CD14-positive monocyte (primary cell): ENCODE measurements at regions not wholly inside any gene's neighbourhood (a gene's known extent, or its start where the extent isn't known, plus 50 kb on each side); places are given as distances from the start of the nearest gene placed in this dataset.

Source experiments
- DNase-seq, 3 donors: peaks; one replicate each; pipeline ENCODE4 v3.0.0-alpha.2; 2011 to 2022
- H2AFZ ChIP-seq: 2 replicates; pipeline ENCODE4 v1.6.0; 2012; ENCODE audit warnings: mild to moderate bottlenecking, low read depth, low read length, inconsistent platforms; ENCODE audit not compliant: insufficient read depth, poor library complexity, severe bottlenecking
- H3K27ac ChIP-seq, 2 donors: 1 replicate in 1 of 2; 2 replicates in 1 of 2; pipeline ENCODE4 v1.5.1; 2012 to 2013; ENCODE audit warnings: low read length in 2 of 2, control low read depth in 1 of 2, inconsistent platforms in 1 of 2, low read depth in 1 of 2, mild to moderate bottlenecking in 1 of 2
- H3K27me3 ChIP-seq, 2 donors: one replicate each; pipeline versions ENCODE4 v1.6.0 to v1.6.1; 2011 to 2013; ENCODE audit warnings: low read length in 2 of 2; ENCODE audit not compliant: control insufficient read depth in 2 of 2, insufficient read depth in 2 of 2
- H3K36me3 ChIP-seq, 2 donors: replicated peaks in 1 of 2; 1 replicate in 1 of 2; 2 replicates in 1 of 2; pipeline versions ENCODE4 v1.5.1 to v1.6.1; 2012 to 2013; ENCODE audit warnings: low read length in 2 of 2, control low read depth in 1 of 2, inconsistent platforms in 1 of 2, mild to moderate bottlenecking in 1 of 2; ENCODE audit not compliant: insufficient read depth in 2 of 2, control insufficient read depth in 1 of 2
- H3K4me1 ChIP-seq, 2 donors: 1 replicate in 1 of 2; 2 replicates in 1 of 2; pipeline versions ENCODE4 v1.5.1 to v1.6.1; 2012 to 2013; ENCODE audit warnings: low read length in 2 of 2, control low read depth in 1 of 2, inconsistent platforms in 1 of 2, mild to moderate bottlenecking in 1 of 2, moderate library complexity in 1 of 2; ENCODE audit not compliant: insufficient read depth in 2 of 2, control insufficient read depth in 1 of 2
- H3K4me2 ChIP-seq: replicated peaks from 2 replicates; pipeline ENCODE3; 2012; ENCODE audit warnings: low read length, moderate library complexity, mild to moderate bottlenecking; ENCODE audit not compliant: poor library complexity, severe bottlenecking; ENCODE audit errors: extremely low read depth
- H3K4me3 ChIP-seq, 3 experiments: fragments of 200-600 bp in 1 of 3; sonication (generic) in 1 of 3; replicated peaks in 1 of 3; 1 replicate in 2 of 3; 2 replicates in 1 of 3; pipeline ENCODE4 v1.5.1; 2011 to 2013; ENCODE audit warnings: low read length in 3 of 3, mild to moderate bottlenecking in 3 of 3, control low read depth in 2 of 3, low read depth in 2 of 3, inconsistent platforms in 1 of 3, moderate library complexity in 1 of 3
- H3K79me2 ChIP-seq: 2 replicates; pipeline ENCODE4 v1.6.0; 2012; ENCODE audit warnings: mild to moderate bottlenecking, control low read depth, inconsistent platforms, low read length, moderate library complexity; ENCODE audit not compliant: insufficient read depth
- H3K9ac ChIP-seq: 2 replicates; pipeline ENCODE4 v1.6.0; 2017; ENCODE audit warnings: low read length, mild to moderate bottlenecking; ENCODE audit not compliant: insufficient read depth, poor library complexity, severe bottlenecking
- H3K9me3 ChIP-seq, 2 donors: replicated peaks in 1 of 2; 1 replicate in 1 of 2; 2 replicates in 1 of 2; pipeline versions ENCODE4 v1.5.1 to v1.6.1; 2012 to 2013; ENCODE audit warnings: low read length in 2 of 2, control low read depth in 1 of 2; ENCODE audit not compliant: control insufficient read depth in 1 of 2, insufficient read depth in 1 of 2
- H4K20me1 ChIP-seq: 2 replicates; pipeline ENCODE4 v1.6.0; 2012; ENCODE audit warnings: mild to moderate bottlenecking, low read length, control low read depth, moderate library complexity; ENCODE audit not compliant: insufficient read depth
- H3K27ac Mint-ChIP-seq, 7 donors: one replicate each; pipeline ENCODE4 v1.8.0; 2020; ENCODE audit warnings: mild to moderate bottlenecking in 7 of 7, mixed read lengths in 7 of 7, moderate library complexity in 6 of 7, inconsistent platforms in 2 of 7
- H3K27me3 Mint-ChIP-seq, 3 donors: one replicate each; pipeline ENCODE4 v1.8.0; 2021 to 2022; ENCODE audit warnings: low read depth in 3 of 3, mild to moderate bottlenecking in 3 of 3, mixed read lengths in 3 of 3, moderate library complexity in 3 of 3, inconsistent platforms in 1 of 3
- H3K36me3 Mint-ChIP-seq, 2 donors: one replicate each; pipeline ENCODE4 v1.8.0; 2020; ENCODE audit warnings: mixed read lengths in 2 of 2, inconsistent platforms in 1 of 2, mild to moderate bottlenecking in 1 of 2
- H3K4me1 Mint-ChIP-seq: one replicate; pipeline ENCODE4 v1.8.0; 2020; ENCODE audit warnings: mild to moderate bottlenecking, mixed read lengths
- H3K4me3 Mint-ChIP-seq, 2 donors: one replicate each; pipeline ENCODE4 v1.8.0; 2020; ENCODE audit warnings: mild to moderate bottlenecking in 2 of 2, mixed read lengths in 2 of 2, moderate library complexity in 1 of 2
- H3K9me3 Mint-ChIP-seq, 7 donors: one replicate each; pipeline ENCODE4 v1.8.0; 2020 to 2022; ENCODE audit warnings: mixed read lengths in 7 of 7, mild to moderate bottlenecking in 6 of 7, moderate library complexity in 6 of 7, inconsistent platforms in 2 of 7
- WGBS: methylation state at CpG from one replicate; pipeline ENCODE4 v1.1.5; 2013; ENCODE audit warnings: missing lambda C conversion rate; ENCODE audit not compliant: insufficient coverage; 5-methylcytosine and 5-hydroxymethylcytosine counted together
- intact Hi-C, 2 donors: fragments of 100-400 bp; cut with micrococcal nuclease; formaldehyde crosslinking; loops; one replicate each; pipeline versions ENCODE4 v1.15.0 to v1.15.1; 2023
- TF ChIP-seq, protein P1 (sequence below): fragments of 200-600 bp; IDR thresholded peaks from one replicate; pipeline ENCODE4 v1.8.0; 2022; ENCODE audit warnings: antibody characterized with exemption, mild to moderate bottlenecking

DNA sequence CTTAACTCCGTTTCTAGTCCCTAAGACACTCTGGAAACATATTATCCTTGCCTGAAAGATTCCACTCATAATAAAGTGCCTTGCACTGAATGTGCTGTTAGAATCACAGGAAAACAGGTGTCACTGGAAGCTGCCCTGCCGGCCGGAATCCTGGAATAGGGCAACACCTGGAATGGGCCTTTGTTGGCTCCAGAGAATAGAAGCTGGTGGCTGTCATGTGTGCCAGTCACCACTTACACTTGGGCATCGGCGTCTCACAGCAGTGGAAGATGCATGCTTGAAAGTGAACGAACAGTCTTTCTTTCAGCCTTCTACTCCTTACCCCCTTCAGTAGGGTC lies 90.8 kb upstream of the AFDN start:
- H2AFZ ChIP-seq = no peak overlapping the region
- H3K36me3 ChIP-seq = no peaks in the 10 kb centered on the region
- 100% methylated on average over 2 of the region's 6 CpGs for WGBS
- no peak overlapping the region for H3K27ac ChIP-seq
- H3K4me3 ChIP-seq = no peak overlapping the region
- no peaks in the 10 kb centered on the region for H3K9me3 ChIP-seq
- Mint-ChIP-seq H3K36me3 (no peaks in the 10 kb centered on the region), H3K4me1 (no peaks in the 10 kb centered on the region), H3K27me3 (peaks cover 0 to 4% (median 0%) of the 10 kb centered on the region in 3 donors), H3K4me3 (no peak overlapping the region), H3K9me3 (peaks cover 0 to 3% (median 0%) of the 10 kb centered on the region in 7 donors), H3K27ac (no peak overlapping the region)
- intact Hi-C loops = no loop called here
- DNase-seq = no peak
- TF ChIP-seq, protein P1, sequence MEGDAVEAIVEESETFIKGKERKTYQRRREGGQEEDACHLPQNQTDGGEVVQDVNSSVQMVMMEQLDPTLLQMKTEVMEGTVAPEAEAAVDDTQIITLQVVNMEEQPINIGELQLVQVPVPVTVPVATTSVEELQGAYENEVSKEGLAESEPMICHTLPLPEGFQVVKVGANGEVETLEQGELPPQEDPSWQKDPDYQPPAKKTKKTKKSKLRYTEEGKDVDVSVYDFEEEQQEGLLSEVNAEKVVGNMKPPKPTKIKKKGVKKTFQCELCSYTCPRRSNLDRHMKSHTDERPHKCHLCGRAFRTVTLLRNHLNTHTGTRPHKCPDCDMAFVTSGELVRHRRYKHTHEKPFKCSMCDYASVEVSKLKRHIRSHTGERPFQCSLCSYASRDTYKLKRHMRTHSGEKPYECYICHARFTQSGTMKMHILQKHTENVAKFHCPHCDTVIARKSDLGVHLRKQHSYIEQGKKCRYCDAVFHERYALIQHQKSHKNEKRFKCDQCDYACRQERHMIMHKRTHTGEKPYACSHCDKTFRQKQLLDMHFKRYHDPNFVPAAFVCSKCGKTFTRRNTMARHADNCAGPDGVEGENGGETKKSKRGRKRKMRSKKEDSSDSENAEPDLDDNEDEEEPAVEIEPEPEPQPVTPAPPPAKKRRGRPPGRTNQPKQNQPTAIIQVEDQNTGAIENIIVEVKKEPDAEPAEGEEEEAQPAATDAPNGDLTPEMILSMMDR = no peak
- no peaks in the 10 kb centered on the region for H3K27me3 ChIP-seq
- no peak overlapping the region for H3K9ac ChIP-seq
- H4K20me1 ChIP-seq = no peaks in the 10 kb centered on the region
- H3K79me2 ChIP-seq = no peaks in the 10 kb centered on the region
- H3K4me2 ChIP-seq = no peak overlapping the region
- H3K4me1 ChIP-seq = no peaks in the 10 kb centered on the region

DNA sequence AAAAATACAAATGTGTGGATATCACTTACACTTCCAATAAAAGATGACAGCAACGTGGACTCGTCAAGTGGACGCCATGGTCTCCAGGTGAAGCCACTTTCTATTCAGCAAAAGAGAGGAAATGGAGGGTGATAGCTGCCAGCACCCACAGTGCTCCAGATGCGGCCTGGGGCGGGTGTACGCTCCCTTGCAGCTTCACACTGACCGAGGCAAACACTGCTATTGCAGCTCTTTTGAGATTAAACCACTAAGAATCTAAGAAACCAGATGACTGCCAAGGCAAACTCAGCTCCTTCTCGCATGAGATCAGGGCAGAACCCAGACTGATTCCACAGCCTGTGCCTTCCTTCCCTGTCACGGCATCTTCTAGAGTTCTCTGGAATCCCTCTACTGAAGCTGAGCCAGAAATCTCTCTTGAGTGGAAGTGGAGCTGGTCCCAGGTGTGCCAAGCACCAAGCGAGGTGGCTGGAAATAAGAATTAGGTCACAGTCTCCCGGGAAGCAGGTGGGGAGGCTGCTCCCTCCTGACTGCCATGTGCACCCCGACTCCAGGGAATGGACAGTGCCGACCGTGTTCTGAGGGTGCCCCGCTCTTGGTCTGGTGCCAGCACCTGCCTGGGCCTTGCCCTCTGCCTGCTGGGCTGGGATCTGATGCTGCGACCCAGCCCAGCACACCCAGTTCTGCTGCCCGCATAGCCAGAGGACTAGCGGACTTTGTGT lies 90.1 kb upstream of the AFDN start:
- H3K27ac ChIP-seq = no peak overlapping the region
- Mint-ChIP-seq H3K36me3 (no peaks in the 10 kb centered on the region), H3K27ac (no peak overlapping the region), H3K27me3 (peaks cover 0 to 5% (median 0%) of the 10 kb centered on the region in 3 donors), H3K4me3 (no peak overlapping the region), H3K9me3 (peaks cover 0 to 3% (median 0%) of the 10 kb centered on the region in 7 donors), H3K4me1 (no peaks in the 10 kb centered on the region)
- DNase-seq = no peak
- TF ChIP-seq, protein P1 = no peak
- no peaks in the 10 kb centered on the region for H3K4me1 ChIP-seq
- H3K79me2 ChIP-seq = no peaks in the 10 kb centered on the region
- H3K9ac ChIP-seq = no peak overlapping the region
- no peaks in the 10 kb centered on the region for H3K9me3 ChIP-seq
- no peak overlapping the region for H3K4me3 ChIP-seq
- H2AFZ ChIP-seq = no peak overlapping the region
- intact Hi-C loops = no loop called here
- no peaks in the 10 kb centered on the region for H3K36me3 ChIP-seq
- no peak overlapping the region for H3K4me2 ChIP-seq
- no peaks in the 10 kb centered on the region for H4K20me1 ChIP-seq
- WGBS = 92% methylated on average over 12 of the region's 18 CpGs
- no peaks in the 10 kb centered on the region for H3K27me3 ChIP-seq
